Ishikawa (cell line): ENCODE measurements at regions not wholly inside any gene's neighbourhood (a gene's known extent, or its start where the extent isn't known, plus 50 kb on each side); places are given as distances from the start of the nearest gene placed in this dataset.

Experiments used
- CEBPB ChIP-seq: IDR thresholded peaks from 2 replicates; pipeline ENCODE4 v1.6.1; 2012
- CREB1 ChIP-seq: IDR thresholded peaks from 2 replicates; pipeline ENCODE4 v1.6.1; 2012; ENCODE audit warnings: low read depth
- EGR1 ChIP-seq: IDR thresholded peaks from 2 replicates; pipeline ENCODE4 v1.6.1; 2012
- EP300 ChIP-seq: IDR thresholded peaks from 2 replicates; pipeline ENCODE4 v1.6.1; 2012; ENCODE audit warnings: borderline replicate concordance
- FOXM1 ChIP-seq: IDR thresholded peaks from 2 replicates; pipeline ENCODE4 v1.6.1; 2012; ENCODE audit warnings: low read depth, borderline replicate concordance
- NFIC ChIP-seq: IDR thresholded peaks from 2 replicates; pipeline ENCODE4 v1.6.1; 2012
- RAD21 ChIP-seq: IDR thresholded peaks from 2 replicates; pipeline ENCODE4 v1.6.1; 2012; ENCODE audit warnings: low read depth
- REST ChIP-seq: IDR thresholded peaks from 2 replicates; pipeline ENCODE4 v1.6.1; 2012; ENCODE audit warnings: low read depth, mild to moderate bottlenecking
- TAF1 ChIP-seq: IDR thresholded peaks from 2 replicates; pipeline ENCODE4 v1.6.1; 2012; ENCODE audit warnings: low read depth, mild to moderate bottlenecking
- TCF12 ChIP-seq: IDR thresholded peaks from 2 replicates; pipeline ENCODE4 v1.6.1; 2012; ENCODE audit warnings: low read depth
- TEAD4 ChIP-seq: IDR thresholded peaks from 2 replicates; pipeline ENCODE4 v1.6.1; 2012
- USF1 ChIP-seq: IDR thresholded peaks from 2 replicates; pipeline ENCODE4 v1.6.1; 2012
- YY1 ChIP-seq: IDR thresholded peaks from 2 replicates; pipeline ENCODE4 v1.6.1; 2012; ENCODE audit warnings: low read depth
- ZBTB7A ChIP-seq: IDR thresholded peaks from 2 replicates; pipeline ENCODE4 v1.6.1; 2012; ENCODE audit warnings: low read depth
- TF ChIP-seq, protein P1 (sequence below): IDR thresholded peaks from 2 replicates; pipeline ENCODE4 v1.6.1; 2012

DNA sequence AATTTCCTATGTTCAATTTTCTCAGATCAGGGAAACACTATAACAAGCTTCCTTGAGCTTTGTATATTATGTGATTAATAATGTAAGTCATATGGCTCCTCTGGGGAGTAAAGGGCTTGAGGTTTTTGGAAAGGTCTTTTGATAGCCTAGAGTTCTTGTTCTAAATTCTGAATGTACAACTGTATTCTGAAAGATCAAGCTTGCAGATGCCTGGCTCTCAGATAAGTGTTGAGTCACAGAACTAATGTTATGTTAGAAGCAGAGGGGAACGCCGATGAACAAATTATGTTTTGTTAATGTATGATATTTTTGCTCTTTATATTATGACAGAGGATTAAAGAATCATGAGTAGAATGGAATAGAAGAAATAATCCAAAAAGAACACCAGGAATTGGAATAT is 170.1 kb downstream of the RPRM start:
- TF ChIP-seq NFIC (no peak), ZBTB7A (no peak)

- TF ChIP-seq TCF12, result no peak
- TF ChIP-seq NFIC, result no peak
- TF ChIP-seq REST, result no peak
- TF ChIP-seq RAD21, result no peak
- TF ChIP-seq CEBPB, result peak; percentile 88
- TF ChIP-seq, protein P1, sequence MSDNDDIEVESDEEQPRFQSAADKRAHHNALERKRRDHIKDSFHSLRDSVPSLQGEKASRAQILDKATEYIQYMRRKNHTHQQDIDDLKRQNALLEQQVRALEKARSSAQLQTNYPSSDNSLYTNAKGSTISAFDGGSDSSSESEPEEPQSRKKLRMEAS, result no peak
These were observed 171.3 kb downstream of the RPRM start for GRCh38 chr2:153307223-153307622.

DNA sequence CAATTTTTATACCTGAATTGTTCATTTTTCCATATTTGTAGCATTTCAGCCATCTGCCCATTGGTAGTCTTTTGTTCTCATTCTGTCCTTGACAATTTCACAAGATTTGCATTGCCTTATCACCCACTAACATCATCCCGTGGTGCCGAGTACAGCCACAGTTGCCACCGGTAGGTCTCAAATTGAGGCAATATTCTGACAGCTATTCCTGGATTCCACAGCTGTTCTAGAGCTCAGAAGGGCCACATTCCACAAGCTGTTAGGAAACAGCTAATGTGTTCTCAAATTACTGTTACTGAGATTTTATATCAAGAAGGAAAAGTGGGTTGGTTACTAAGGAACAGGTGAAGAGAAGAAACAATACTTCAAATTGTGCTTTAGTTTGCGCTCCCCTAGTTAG is 178.8 kb downstream of the RPRM start:
- TF ChIP-seq TEAD4, result peak; percentile 10; the same call in 1 of the 2 replicates
- TF ChIP-seq ZBTB7A, result no peak
- no peak for TF ChIP-seq CREB1
- TF ChIP-seq RAD21, result no peak
- no peak for TF ChIP-seq FOXM1
- no peak for TF ChIP-seq USF1
- TF ChIP-seq, protein P1, result no peak
- no peak for TF ChIP-seq EGR1

DNA sequence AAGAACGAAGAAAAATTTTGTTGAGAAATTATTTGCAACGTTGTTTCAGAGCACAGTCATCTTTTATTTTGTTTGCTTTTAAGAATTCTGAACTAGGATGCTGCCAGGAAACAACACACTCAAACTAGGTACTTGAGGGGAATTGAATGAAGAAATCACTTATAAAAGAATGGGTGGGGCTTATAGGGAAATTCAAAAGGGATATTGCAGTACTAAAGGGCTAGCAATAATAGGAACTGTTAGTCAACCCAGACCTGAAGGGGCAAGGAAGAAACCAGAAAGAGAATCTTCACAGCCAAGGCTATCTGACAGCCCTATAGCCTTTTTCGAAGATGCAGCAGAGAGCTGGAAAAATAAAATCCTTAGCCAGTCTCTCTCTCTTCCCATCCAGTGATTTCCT is 179.3 kb downstream of the RPRM start:
- no peak for TF ChIP-seq ZBTB7A
- no peak for TF ChIP-seq CEBPB

- no peak for TF ChIP-seq ZBTB7A
- TF ChIP-seq FOXM1, result no peak
- TF ChIP-seq TEAD4, result no peak
- no peak for TF ChIP-seq TCF12
- no peak for TF ChIP-seq REST
- TF ChIP-seq CEBPB, result no peak
- no peak for TF ChIP-seq TAF1
- TF ChIP-seq USF1, result no peak
- TF ChIP-seq NFIC, result no peak
- TF ChIP-seq YY1, result no peak
- no peak for TF ChIP-seq EP300
- no peak for TF ChIP-seq EGR1
- no peak for TF ChIP-seq CREB1
- TF ChIP-seq, protein P1, result no peak
- no peak for TF ChIP-seq RAD21
These were observed 184.3 kb downstream of the RPRM start for GRCh38 chr2:153294199-153294786.

DNA sequence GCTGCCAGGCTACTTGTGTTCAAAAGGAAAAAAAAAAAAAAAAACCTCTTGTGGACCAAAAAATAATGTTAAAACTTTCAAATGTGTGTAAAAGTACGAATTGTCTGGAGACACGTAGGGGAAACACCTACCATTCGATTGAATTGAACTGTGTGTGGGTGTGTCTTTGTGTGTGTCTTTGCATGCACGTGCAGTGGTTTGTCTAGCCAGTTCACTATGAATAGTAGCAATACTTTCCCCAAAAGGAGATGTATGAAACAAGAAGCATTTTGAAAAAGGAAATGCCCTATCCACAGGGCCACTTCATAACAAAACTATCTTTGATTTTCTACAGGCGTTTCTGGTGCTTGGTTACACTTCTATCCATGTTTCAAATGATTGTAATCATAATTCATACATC is 186.8 kb downstream of the RPRM start:
- TF ChIP-seq EP300 (no peak), RAD21 (no peak), YY1 (no peak), USF1 (no peak), TEAD4 (no peak), TAF1 (no peak), TCF12 (no peak), NFIC (no peak), CREB1 (no peak), CEBPB (no peak)
- TF ChIP-seq, protein P1, result no peak
